ENCODE measurements at regions not wholly inside any gene's neighbourhood (a gene's known extent, or its start where the extent isn't known, plus 50 kb on each side); places are given as distances from the start of the nearest gene placed in this dataset.

- TF ChIP-seq GABPA (IDR thresholded peaks at IDR 0.05; ENCODE audit: low read depth) (no peak), SP1 (IDR thresholded peaks at IDR 0.05; ENCODE audit: low read depth, low read length) (no peak), CTCF (IDR thresholded peaks at IDR 0.05 in 2 of 3, conservative IDR thresholded peaks at IDR 0.05 in 1 of 3; ENCODE audit: control insufficient read depth in 2 of 3, extremely low read depth in 1 of 3, insufficient read depth in 1 of 3, low read depth in 3 of 3, low read length in 3 of 3) (no peak), MEF2B (IDR thresholded peaks at IDR 0.05; ENCODE audit: partially characterized antibody, poor library complexity, severe bottlenecking) (no peak), POLR2AphosphoS5 (IDR thresholded peaks at IDR 0.05; ENCODE audit: low read length) (no peak), SMAD5 (IDR thresholded peaks at IDR 0.05; ENCODE audit: low read depth) (no peak), IKZF2 (IDR thresholded peaks at IDR 0.05) (no peak), ESRRA (IDR thresholded peaks at IDR 0.05; ENCODE audit: low read length) (no peak), POLR2A (IDR thresholded peaks at IDR 0.05; ENCODE audit: low read depth, low read length) (no peak), TAF1 (IDR thresholded peaks at IDR 0.05; ENCODE audit: borderline replicate concordance, low read depth, low read length) (no peak), CEBPZ (IDR thresholded peaks at IDR 0.05; ENCODE audit: low read depth, low read length) (no peak), WRNIP1 (IDR thresholded peaks at IDR 0.05; ENCODE audit: borderline replicate concordance, low read depth, low read length) (no peak), JUNB (IDR thresholded peaks at IDR 0.05) (no peak), LARP7 (IDR thresholded peaks at IDR 0.05) (no peak), BCL11A (IDR thresholded peaks at IDR 0.05; ENCODE audit: low read depth, low read length) (no peak), SUZ12 (IDR thresholded peaks at IDR 0.05; ENCODE audit: unreplicated experiment) (no peak), CBFB (IDR thresholded peaks at IDR 0.05; ENCODE audit: low read depth) (no peak), IRF3 (IDR thresholded peaks at IDR 0.05) (no peak), ZZZ3 (IDR thresholded peaks at IDR 0.05; ENCODE audit: control insufficient read depth, insufficient read length, low read depth) (no peak)
- Histone ChIP-seq H3K79me2 (ENCODE audit: control insufficient read depth, insufficient read depth, low read length) (no peaks in the 10 kb centered on the region), H3K27ac (ENCODE audit: control insufficient read depth, insufficient read depth) (no peak overlapping the region), H3K4me3 (no peak overlapping the region), H3K4me2 (ENCODE audit: control insufficient read depth, insufficient read depth) (no peak overlapping the region), H2AFZ (ENCODE audit: control insufficient read depth, low read depth, low read length) (no peak overlapping the region), H3K9ac (ENCODE audit: control insufficient read depth, insufficient read depth, low read length) (no peak overlapping the region), H3K27me3 (replicated peaks in 1 of 2; ENCODE audit: control insufficient read depth in 2 of 2, insufficient read depth in 2 of 2, low read length in 1 of 2) (no peaks in the 10 kb centered on the region), H3K4me1 (ENCODE audit: control insufficient read depth, insufficient read depth, low read length) (no peaks in the 10 kb centered on the region), H3K9me3 (replicated peaks; ENCODE audit: control insufficient read depth, insufficient read depth, low read length) (no peaks in the 10 kb centered on the region), H3K36me3 (ENCODE audit: control insufficient read depth in 2 of 2, insufficient read depth in 2 of 2, low read length in 1 of 2) (no peaks in the 10 kb centered on the region), H4K20me1 (ENCODE audit: control insufficient read depth, insufficient read depth) (no peaks in the 10 kb centered on the region)
- in situ Hi-C loops (cut with MboI) (no loop called here), intact Hi-C loops (cut with micrococcal nuclease; ENCODE audit: unreplicated experiment) (no loop called here)
- FAIRE-seq (no peak), DNase-seq (ENCODE audit: low read depth, low spot score) (no peak), ATAC-seq (no peak)
- no TSS peak for BruUV-seq (replicated peaks)
- 11% methylated on average over 3 of the region's 3 CpGs for WGBS (ENCODE audit: insufficient coverage, insufficient replicate concordance, low lambda C conversion rate, missing lambda C conversion rate)
- ChIA-PET POLR2A (interaction anchor here (0.6 kb wide), 1 partner anchor 432 kb away, joined by 3 read pairs; no protein-coding TSS in a partner anchor), CTCF (interaction anchor here (1.2 kb wide), 1 partner anchor 9 kb away, joined by 4 read pairs; no protein-coding TSS in a partner anchor), RAD21 (ENCODE audit: unreplicated experiment) (no interaction called here), SMC1A (ENCODE audit: uncharacterized antibody, unreplicated experiment) (interaction anchor here (0.7 to 1.5 kb wide), 3 partner anchors 17 to 645 kb away, joined by 3 to 4 read pairs (median 3); no protein-coding TSS in a partner anchor)
Observed at GRCh38 chr5:152470167-152470566, 65.1 kb upstream of the NMUR2 start.
